PC-9 (cell line): ENCODE measurements at regions not wholly inside any gene's neighbourhood (a gene's known extent, or its start where the extent isn't known, plus 50 kb on each side); places are given as distances from the start of the nearest gene placed in this dataset.

Experiments used
- BruUV-seq: library from RNA; stranded (reverse); fragments of 400-500 nt; replicated peaks from 2 replicates; lab custom pipeline; 2021; lab: Mats Ljungman, UMichigan
- CTCF ChIA-PET: fragments of 300-600 bp; sonication (Branson Sonifier 250); formaldehyde crosslinking; loops from one replicate; lab custom pipeline; 2022; ENCODE audit warnings: antibody characterized with exemption; lab: Charles Lee
- POLR2A ChIA-PET: fragments of 300-600 bp; sonication (Branson Sonifier 250); formaldehyde crosslinking; loops from one replicate; lab custom pipeline; 2022; ENCODE audit warnings: antibody characterized with exemption; ENCODE audit not compliant: unreplicated experiment; lab: Charles Lee
- DNase-seq, 2 experiments: peaks; one replicate each; pipeline versions ENCODE4 v3.0.0 to v3.0.0-alpha.2; 2015 to 2022; ENCODE audit warnings: mixed read lengths in 1 of 2
- H2AFZ ChIP-seq: fragments of 200-600 bp; sonication (generic); 2 replicates; pipeline ENCODE4 v1.8.1; 2017; ENCODE audit warnings: antibody characterized with exemption
- H3F3A ChIP-seq: fragments of 200-600 bp; sonication (generic); 2 replicates; pipeline ENCODE4 v1.8.1; 2017; ENCODE audit warnings: antibody characterized with exemption, mild to moderate bottlenecking, low read depth; ENCODE audit not compliant: insufficient read depth
- H3K27ac ChIP-seq: fragments of 200-600 bp; sonication (generic); 2 replicates; pipeline ENCODE4 v1.6.1; 2016; ENCODE audit warnings: mixed run types
- H3K27me3 ChIP-seq: fragments of 200-600 bp; sonication (generic); 2 replicates; pipeline ENCODE4 v1.6.1; 2016; ENCODE audit warnings: low read depth, mixed run types; ENCODE audit not compliant: insufficient read depth
- H3K36me3 ChIP-seq: fragments of 200-600 bp; sonication (generic); 2 replicates; pipeline ENCODE4 v1.6.1; 2016; ENCODE audit warnings: low read depth, mixed run types
- H3K4me1 ChIP-seq: fragments of 200-600 bp; sonication (generic); replicated peaks from 2 replicates; pipeline ENCODE4 v1.6.1; 2016; ENCODE audit warnings: mixed run types; ENCODE audit not compliant: insufficient read depth
- H3K4me2 ChIP-seq: fragments of 200-600 bp; sonication (generic); 2 replicates; pipeline ENCODE4 v1.6.1; 2017; ENCODE audit warnings: mixed run types
- H3K4me3 ChIP-seq: fragments of 200-600 bp; sonication (generic); 2 replicates; pipeline ENCODE4 v1.6.1; 2016; ENCODE audit warnings: mixed run types
- H3K79me2 ChIP-seq: fragments of 200-600 bp; sonication (generic); 2 replicates; pipeline ENCODE4 v1.6.1; 2017; ENCODE audit warnings: low read depth, mixed run types
- H3K9me2 ChIP-seq: fragments of 200-600 bp; sonication (generic); 2 replicates; pipeline ENCODE4 v1.8.1; 2017; ENCODE audit warnings: mild to moderate bottlenecking; ENCODE audit not compliant: insufficient read depth
- H3K9me3 ChIP-seq: fragments of 200-600 bp; sonication (generic); 2 replicates; pipeline ENCODE4 v1.8.1; 2016; ENCODE audit warnings: low read depth; ENCODE audit not compliant: insufficient read depth
- H4K20me1 ChIP-seq: fragments of 200-600 bp; sonication (generic); 2 replicates; pipeline ENCODE4 v1.8.1; 2017; ENCODE audit not compliant: insufficient read depth
- CTCF ChIP-seq: fragments of 200-600 bp; sonication (generic); conservative IDR thresholded peaks from 2 replicates; pipeline ENCODE4 v1.6.1; 2017; ENCODE audit warnings: mixed run types, antibody characterized with exemption, mild to moderate bottlenecking, moderate library complexity
- EZH2 ChIP-seq: fragments of 200-600 bp; sonication (generic); IDR thresholded peaks from 2 replicates; pipeline ENCODE4 v1.8.0; 2017; ENCODE audit warnings: antibody characterized with exemption, low read depth
- intact Hi-C: fragments of 100-400 bp; cut with micrococcal nuclease; formaldehyde crosslinking; loops from one replicate; pipeline ENCODE4 v1.10.0; 2022; ENCODE audit not compliant: unreplicated experiment

- Histone ChIP-seq H3K27me3 (no peaks in the 10 kb centered on the region), H3K4me3 (no peak overlapping the region), H3K9me2 (no peaks in the 10 kb centered on the region), H3K27ac (no peak overlapping the region), H2AFZ (no peak overlapping the region), H3K4me1 (peaks cover 25% of the 10 kb centered on the region), H3F3A (peaks cover 20% of the 10 kb centered on the region), H3K79me2 (no peaks in the 10 kb centered on the region), H3K36me3 (no peaks in the 10 kb centered on the region), H4K20me1 (no peaks in the 10 kb centered on the region), H3K4me2 (no peak overlapping the region), H3K9me3 (no peaks in the 10 kb centered on the region)
- no peak for TF ChIP-seq EZH2
- no peak for TF ChIP-seq CTCF
- CTCF ChIA-PET = no interaction called here
- no peak for DNase-seq
- intact Hi-C loops = no loop called here
- BruUV-seq = no TSS peak
- POLR2A ChIA-PET = interaction anchor here (0.7 kb wide), 1 partner anchor 581 kb away, joined by 5 read pairs; no protein-coding TSS in a partner anchor
Measured at GRCh38 chr3:8445861-8446260, 55.8 kb upstream of the LMCD1 start.

GRCh38 chr3:8446845-8447244 lies 54.8 kb upstream of the LMCD1 start:
- Histone ChIP-seq H3K36me3 (no peaks in the 10 kb centered on the region), H3K79me2 (no peaks in the 10 kb centered on the region), H4K20me1 (no peaks in the 10 kb centered on the region), H3K4me1 (peaks cover 25% of the 10 kb centered on the region), H3K27me3 (no peaks in the 10 kb centered on the region), H3F3A (peaks cover 20% of the 10 kb centered on the region), H3K4me3 (no peak overlapping the region), H2AFZ (no peak overlapping the region), H3K4me2 (no peak overlapping the region), H3K9me2 (no peaks in the 10 kb centered on the region), H3K27ac (no peak overlapping the region), H3K9me3 (no peaks in the 10 kb centered on the region)
- POLR2A ChIA-PET = no interaction called here
- BruUV-seq = no TSS peak
- intact Hi-C loops = no loop called here
- TF ChIP-seq EZH2 (no peak), CTCF (no peak)
- CTCF ChIA-PET = no interaction called here
- no peak for DNase-seq

GRCh38 chr3:8450618-8451017 lies 51.0 kb upstream of the LMCD1 start:
- Histone ChIP-seq H2AFZ (no peak overlapping the region), H3K4me3 (no peak overlapping the region), H3K9me3 (no peaks in the 10 kb centered on the region), H3K4me2 (no peak overlapping the region), H3K27me3 (no peaks in the 10 kb centered on the region), H3K27ac (no peak overlapping the region), H4K20me1 (no peaks in the 10 kb centered on the region), H3K9me2 (no peaks in the 10 kb centered on the region), H3K36me3 (no peaks in the 10 kb centered on the region), H3F3A (peaks cover 2% of the 10 kb centered on the region; the same call in 1 of the 2 replicates), H3K4me1 (no peaks in the 10 kb centered on the region), H3K79me2 (no peaks in the 10 kb centered on the region)
- TF ChIP-seq CTCF (no peak), EZH2 (no peak)
- POLR2A ChIA-PET = no interaction called here
- intact Hi-C loops = no loop called here
- DNase-seq = no peak
- no TSS peak for BruUV-seq
- CTCF ChIA-PET = no interaction called here
